GM12875 (cell line): ENCODE measurements at regions not wholly inside any gene's neighbourhood (a gene's known extent, or its start where the extent isn't known, plus 50 kb on each side); places are given as distances from the start of the nearest gene placed in this dataset.

Experiments used
- H3K4me3 ChIP-seq: one replicate; pipeline ENCODE4 v1.5.1; 2011; ENCODE audit warnings: low read depth, low read length, control low read depth
- CTCF ChIP-seq: IDR thresholded peaks from 2 replicates; pipeline ENCODE4 v1.5.1; 2011; ENCODE audit warnings: low read depth, mild to moderate bottlenecking, control low read depth, inconsistent platforms, low read length, moderate library complexity, borderline replicate concordance; ENCODE audit not compliant: insufficient read depth

GRCh38 chr9:1832960-1833359 is 182.2 kb upstream of the SMARCA2 start:
- no peak for TF ChIP-seq CTCF
- H3K4me3 ChIP-seq = no peak overlapping the region

- no peak overlapping the region for H3K4me3 ChIP-seq
- peak; percentile 81 for TF ChIP-seq CTCF
Observed at GRCh38 chr9:1837453-1838084, 177.6 kb upstream of the SMARCA2 start.

GRCh38 chr9:1839909-1840308 is 175.2 kb upstream of the SMARCA2 start:
- no peak for TF ChIP-seq CTCF

GRCh38 chr9:1845425-1845824 is 169.7 kb upstream of the SMARCA2 start:
- H3K4me3 ChIP-seq = no peak overlapping the region
- no peak for TF ChIP-seq CTCF

More at GRCh38 chr9:1839909-1840308, 175.2 kb upstream of the SMARCA2 start:
- H3K4me3 ChIP-seq = no peak overlapping the region

GRCh38 chr9:1855726-1856125 is 159.4 kb upstream of the SMARCA2 start:
- no peak overlapping the region for H3K4me3 ChIP-seq
- TF ChIP-seq CTCF = no peak

- no peak for TF ChIP-seq CTCF
- no peak overlapping the region for H3K4me3 ChIP-seq
Observed at GRCh38 chr9:1857808-1858207, 157.3 kb upstream of the SMARCA2 start.

GRCh38 chr9:1869843-1870242 is 145.3 kb upstream of the SMARCA2 start:
- H3K4me3 ChIP-seq = no peak overlapping the region
- TF ChIP-seq CTCF = peak; percentile 65; the same call in 1 of the 2 replicates
